K562 (cell line): ENCODE measurements at regions not wholly inside any gene's neighbourhood (a gene's known extent, or its start where the extent isn't known, plus 50 kb on each side); places are given as distances from the start of the nearest gene placed in this dataset.

Experiments
- FOS ChIP-seq: IDR thresholded peaks from 3 replicates; pipeline ENCODE4 v1.6.1; 2011; ENCODE audit not compliant: insufficient read length; ENCODE audit errors: extremely low read depth
- FOXA1 ChIP-seq: fragments of 450-650 bp; IDR thresholded peaks from 2 replicates; pipeline ENCODE4 v1.6.1; 2016; ENCODE audit warnings: mild to moderate bottlenecking, borderline replicate concordance
- KLF13 ChIP-seq: fragments of 450-650 bp; IDR thresholded peaks from 2 replicates; pipeline ENCODE4 v1.6.1; 2016; ENCODE audit warnings: missing genetic modification characterization, low read depth, mild to moderate bottlenecking, missing compliant biosample characterization, moderate library complexity, borderline replicate concordance
- MYC ChIP-seq, 2 experiments: fragments of 250-450 bp in 1 of 2; sonication (Bioruptor Pico) in 1 of 2; IDR thresholded peaks; 2 replicates each; pipeline versions ENCODE4 v1.5.1 to v1.6.1; 2012 to 2021; ENCODE audit warnings: low read depth in 2 of 2, borderline replicate concordance in 1 of 2, improper control_type of control experiment in 1 of 2, low read length in 1 of 2, mild to moderate bottlenecking in 1 of 2, moderate library complexity in 1 of 2
- PHB2 ChIP-seq: fragments of 450-650 bp; IDR thresholded peaks from 2 replicates; pipeline ENCODE4 v1.6.1; 2017; ENCODE audit warnings: low read depth
- ZNF639 ChIP-seq, 2 experiments: fragments of 200-800 bp in 1 of 2; sonication (Bioruptor generic) in 1 of 2; sonication (generic) in 1 of 2; formaldehyde crosslinking in 1 of 2; IDR thresholded peaks in 1 of 2; conservative IDR thresholded peaks in 1 of 2; 2 replicates each; pipeline versions ENCODE4 v1.5.0 to v1.6.1; 2016 to 2020; ENCODE audit warnings: missing compliant biosample characterization in 1 of 2, missing genetic modification characterization in 1 of 2, missing genetic modification reagents in 1 of 2

GRCh38 chr14:82565825-82566224 is 1032.2 kb upstream of the SEL1L start:
- TF ChIP-seq FOS (no peak), ZNF639 (CRISPR knock-in tag; conservative IDR thresholded peaks at IDR 0.05 in 1 of 2, IDR thresholded peaks at IDR 0.05 in 1 of 2) (no peak), MYC (IDR thresholded peaks at IDR 0.05; ENCODE audit: low read depth, low read length) (no peak), MYC (CRISPR knock-in tag; IDR thresholded peaks at IDR 0.05; ENCODE audit: borderline replicate concordance, low read depth) (no peak), KLF13 (tag) (no peak), FOXA1 (no peak), PHB2 (no peak)
